ENCODE measurements at regions not wholly inside any gene's neighbourhood (a gene's known extent, or its start where the extent isn't known, plus 50 kb on each side); places are given as distances from the start of the nearest gene placed in this dataset.

DNA sequence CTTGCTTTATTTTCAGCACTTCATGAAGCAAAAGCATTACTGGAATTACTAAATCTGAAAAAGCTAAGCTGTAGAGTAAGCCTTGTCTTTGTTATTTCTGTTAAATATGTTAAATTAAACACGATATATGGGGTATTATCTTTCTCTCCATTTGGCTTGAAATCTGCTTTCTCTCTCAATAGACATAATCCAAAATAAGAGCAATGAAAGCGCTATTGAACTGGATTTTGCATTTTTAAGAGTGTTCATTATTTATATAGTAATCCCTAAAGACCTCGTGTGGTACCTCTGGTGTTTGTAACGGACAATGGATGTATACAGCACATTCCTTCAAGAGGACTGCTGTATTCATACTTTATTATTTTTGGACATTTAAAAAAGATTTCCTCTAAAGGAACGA is 91.5 kb upstream of the KCNE2 start:
- TF ChIP-seq, protein P1, sequence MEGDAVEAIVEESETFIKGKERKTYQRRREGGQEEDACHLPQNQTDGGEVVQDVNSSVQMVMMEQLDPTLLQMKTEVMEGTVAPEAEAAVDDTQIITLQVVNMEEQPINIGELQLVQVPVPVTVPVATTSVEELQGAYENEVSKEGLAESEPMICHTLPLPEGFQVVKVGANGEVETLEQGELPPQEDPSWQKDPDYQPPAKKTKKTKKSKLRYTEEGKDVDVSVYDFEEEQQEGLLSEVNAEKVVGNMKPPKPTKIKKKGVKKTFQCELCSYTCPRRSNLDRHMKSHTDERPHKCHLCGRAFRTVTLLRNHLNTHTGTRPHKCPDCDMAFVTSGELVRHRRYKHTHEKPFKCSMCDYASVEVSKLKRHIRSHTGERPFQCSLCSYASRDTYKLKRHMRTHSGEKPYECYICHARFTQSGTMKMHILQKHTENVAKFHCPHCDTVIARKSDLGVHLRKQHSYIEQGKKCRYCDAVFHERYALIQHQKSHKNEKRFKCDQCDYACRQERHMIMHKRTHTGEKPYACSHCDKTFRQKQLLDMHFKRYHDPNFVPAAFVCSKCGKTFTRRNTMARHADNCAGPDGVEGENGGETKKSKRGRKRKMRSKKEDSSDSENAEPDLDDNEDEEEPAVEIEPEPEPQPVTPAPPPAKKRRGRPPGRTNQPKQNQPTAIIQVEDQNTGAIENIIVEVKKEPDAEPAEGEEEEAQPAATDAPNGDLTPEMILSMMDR (IDR thresholded peaks at IDR 0.05) = no peak
- no peak for TF ChIP-seq POLR2AphosphoS5 (IDR thresholded peaks at IDR 0.05)
- no peak for TF ChIP-seq POLR2A (IDR thresholded peaks at IDR 0.05)
- no peak for TF ChIP-seq EP300 (IDR thresholded peaks at IDR 0.05; ENCODE audit: low read depth)
- H3K27me3 ChIP-seq = no peaks in the 10 kb centered on the region
- 78 to 80% methylated on average over 5 of the region's 5 CpGs for WGBS, 2 donors (ENCODE audit: low coverage in 1 of 2)
- H3K9me3 ChIP-seq = no peaks in the 10 kb centered on the region
- DNase-seq = no peak
- in situ Hi-C loops (cut with MboI; ENCODE audit: low pct_ligation_motif_present in 1 of 4, low pct_unique_long_range_greater_than_20kb in 1 of 4, low sequenced_read_pairs in 3 of 4) (no loop called here), intact Hi-C loops (cut with DNase I; ENCODE audit: low total_unique reads) (no loop called here)
- H3K4me3 ChIP-seq = no peak overlapping the region
- no peaks in the 10 kb centered on the region for H3K4me1 ChIP-seq
- no peak overlapping the region for H3K27ac ChIP-seq
- no peaks in the 10 kb centered on the region for H3K36me3 ChIP-seq

DNA sequence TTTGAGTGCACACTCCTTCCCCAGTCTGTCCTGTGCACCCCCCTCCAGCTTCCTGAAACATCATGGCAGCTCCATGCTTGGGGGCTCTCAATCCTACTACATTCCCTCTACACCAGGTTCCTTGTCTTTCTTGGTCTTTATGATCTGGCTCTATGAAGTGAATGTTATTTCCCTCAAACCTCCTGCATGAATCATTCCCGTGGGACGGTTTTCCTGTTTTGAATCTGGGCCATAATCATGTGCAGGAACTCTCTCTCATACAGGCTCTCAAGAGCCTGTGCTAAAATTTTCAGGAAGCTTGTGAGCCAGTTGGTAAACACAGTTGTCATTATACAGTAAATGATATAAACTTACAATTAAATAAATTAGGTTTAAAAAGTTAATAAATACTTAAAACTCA is 89.8 kb upstream of the KCNE2 start:
- H3K27ac ChIP-seq = no peak overlapping the region
- no peak overlapping the region for H3K4me3 ChIP-seq
- no peak for DNase-seq
- H3K4me1 ChIP-seq = no peaks in the 10 kb centered on the region
- WGBS, 2 donors (ENCODE audit: low coverage in 1 of 2) = 58 to 78% methylated on average over 2 of the region's 2 CpGs
- no peaks in the 10 kb centered on the region for H3K9me3 ChIP-seq
- in situ Hi-C loops (cut with MboI; ENCODE audit: low pct_ligation_motif_present in 1 of 4, low pct_unique_long_range_greater_than_20kb in 1 of 4, low sequenced_read_pairs in 3 of 4) = no loop called here
- H3K36me3 ChIP-seq = no peaks in the 10 kb centered on the region
- intact Hi-C loops (cut with DNase I; ENCODE audit: low total_unique reads) = no loop called here
- H3K27me3 ChIP-seq = no peaks in the 10 kb centered on the region
- TF ChIP-seq, protein P1 (IDR thresholded peaks at IDR 0.05) = no peak
- TF ChIP-seq POLR2AphosphoS5 (IDR thresholded peaks at IDR 0.05) (no peak), EP300 (IDR thresholded peaks at IDR 0.05; ENCODE audit: low read depth) (no peak), POLR2A (IDR thresholded peaks at IDR 0.05) (no peak)

DNA sequence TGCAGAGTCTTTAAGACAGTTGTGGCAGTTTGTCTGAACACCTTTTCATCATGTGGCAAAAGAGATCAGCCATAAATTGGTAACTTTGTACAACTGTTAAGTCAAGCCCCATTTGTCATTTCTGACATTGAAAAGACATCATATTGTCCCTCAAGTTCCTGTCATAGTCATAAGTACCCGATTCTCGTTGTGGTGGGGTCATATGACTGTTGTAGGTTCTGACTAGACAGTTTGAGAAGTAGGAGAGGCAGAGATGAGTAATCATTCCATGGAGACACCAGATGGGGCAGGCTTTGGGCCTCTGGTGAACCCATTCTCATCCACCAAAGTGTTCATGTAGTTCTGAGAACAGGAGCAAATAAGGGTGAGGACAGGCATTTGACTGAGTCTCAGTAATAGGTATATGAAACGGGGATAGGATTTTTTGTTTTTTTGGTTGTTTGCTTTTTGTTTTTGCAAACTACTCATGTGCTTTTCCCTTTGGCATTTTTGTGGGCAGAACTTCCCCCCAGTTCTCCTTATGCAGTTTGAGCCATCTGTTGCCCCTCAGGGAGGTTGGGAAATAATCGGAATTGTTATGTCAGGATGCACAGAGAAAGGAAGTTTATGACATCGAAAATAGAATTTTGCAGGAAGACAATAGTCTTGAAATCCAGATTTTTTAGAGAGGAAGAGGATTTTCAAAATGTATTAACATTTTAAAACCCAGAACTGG is 86.9 kb upstream of the KCNE2 start:
- Histone ChIP-seq H3K27me3 (no peaks in the 10 kb centered on the region), H3K4me3 (no peak overlapping the region), H3K9me3 (no peaks in the 10 kb centered on the region), H3K4me1 (peaks cover 0 to 14% (median 0%) of the 10 kb centered on the region in 4 donors), H3K27ac (no peak overlapping the region), H3K36me3 (no peaks in the 10 kb centered on the region)
- intact Hi-C loops (cut with DNase I; ENCODE audit: low total_unique reads) (no loop called here), in situ Hi-C loops (cut with MboI; ENCODE audit: low pct_ligation_motif_present in 1 of 4, low pct_unique_long_range_greater_than_20kb in 1 of 4, low sequenced_read_pairs in 3 of 4) (no loop called here)
- WGBS, 2 donors (ENCODE audit: low coverage in 1 of 2) = 59 to 78% methylated on average over 5 of the region's 5 CpGs
- DNase-seq = no peak
- TF ChIP-seq POLR2AphosphoS5 (IDR thresholded peaks at IDR 0.05) (no peak), EP300 (IDR thresholded peaks at IDR 0.05; ENCODE audit: low read depth) (no peak)

DNA sequence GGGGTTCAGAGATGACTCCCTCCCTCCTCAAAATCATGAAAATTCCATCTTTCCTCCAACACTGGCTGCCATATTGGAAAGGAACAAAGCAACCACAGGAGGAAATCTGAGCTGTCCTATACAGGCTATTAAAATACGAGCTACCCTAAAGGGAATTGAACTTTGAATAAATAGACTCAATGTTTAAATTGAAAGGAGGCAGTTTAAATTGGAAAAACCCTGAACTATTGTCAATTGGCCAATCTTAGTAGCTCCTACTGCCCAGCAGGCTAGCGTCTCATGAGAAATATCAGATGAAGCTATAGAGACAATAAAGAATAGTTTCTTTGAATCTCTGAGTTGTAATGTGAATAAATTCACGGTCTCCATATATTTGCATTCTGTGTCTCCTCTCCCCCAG is 85.4 kb upstream of the KCNE2 start:
- whole genome bisulfite sequencing, 2 donors (ENCODE audit: low coverage in 1 of 2) = 84 to 86% methylated on average over 3 of the region's 3 CpGs
- Histone ChIP-seq H3K27ac (no peak overlapping the region), H3K4me3 (no peak overlapping the region), H3K4me1 (peaks cover 0 to 14% (median 0%) of the 10 kb centered on the region in 4 donors), H3K27me3 (no peaks in the 10 kb centered on the region), H3K9me3 (no peaks in the 10 kb centered on the region), H3K36me3 (no peaks in the 10 kb centered on the region)
- TF ChIP-seq, protein P1 (IDR thresholded peaks at IDR 0.05) = no peak
- TF ChIP-seq POLR2A (IDR thresholded peaks at IDR 0.05) (no peak), POLR2AphosphoS5 (IDR thresholded peaks at IDR 0.05) (no peak), EP300 (IDR thresholded peaks at IDR 0.05; ENCODE audit: low read depth) (no peak)
- intact Hi-C loops (cut with DNase I; ENCODE audit: low total_unique reads) (no loop called here), in situ Hi-C loops (cut with MboI; ENCODE audit: low pct_ligation_motif_present in 1 of 4, low pct_unique_long_range_greater_than_20kb in 1 of 4, low sequenced_read_pairs in 3 of 4) (no loop called here)
- no peak for DNase-seq

DNA sequence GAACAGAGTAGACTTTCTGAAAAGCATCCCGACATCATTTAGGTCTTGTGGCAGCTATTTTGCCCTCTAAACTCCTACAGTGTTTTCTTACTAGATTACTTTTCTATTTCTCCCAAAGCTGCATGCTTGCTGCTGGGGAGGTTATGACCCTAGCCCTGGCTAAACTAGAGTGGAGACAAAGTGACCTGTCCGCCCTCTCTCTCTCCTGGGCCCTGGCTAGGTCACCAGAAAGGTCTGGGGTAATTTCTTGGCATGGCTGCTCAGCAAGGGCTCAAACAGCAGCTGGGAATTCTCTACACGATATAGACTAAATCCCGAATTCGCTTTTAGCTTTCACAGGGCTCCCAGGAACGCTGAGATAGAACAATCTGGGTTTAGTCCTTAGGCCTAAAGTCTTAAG is 84.5 kb upstream of the KCNE2 start:
- no peak for DNase-seq
- 87 to 100% methylated on average over 1 to 6 of the region's 6 CpGs for WGBS, 2 donors (ENCODE audit: low coverage in 1 of 2)
- in situ Hi-C loops (cut with MboI; ENCODE audit: low pct_ligation_motif_present in 1 of 4, low pct_unique_long_range_greater_than_20kb in 1 of 4, low sequenced_read_pairs in 3 of 4) = no loop called here

More for the DNA sequence above, 84.5 kb upstream of the KCNE2 start:
- H3K36me3 ChIP-seq = no peaks in the 10 kb centered on the region
- no peak for TF ChIP-seq EP300 (IDR thresholded peaks at IDR 0.05; ENCODE audit: low read depth)
- no peak for TF ChIP-seq POLR2A (IDR thresholded peaks at IDR 0.05)
- TF ChIP-seq POLR2AphosphoS5 (IDR thresholded peaks at IDR 0.05) = no peak
- no peaks in the 10 kb centered on the region for H3K27me3 ChIP-seq
- intact Hi-C loops (cut with DNase I; ENCODE audit: low total_unique reads) = no loop called here
- no peak overlapping the region for H3K27ac ChIP-seq
- no peaks in the 10 kb centered on the region for H3K9me3 ChIP-seq
- H3K4me3 ChIP-seq = no peak overlapping the region
- H3K4me1 ChIP-seq = peaks cover 0 to 14% (median 0%) of the 10 kb centered on the region in 4 donors
